Psoas muscle (tissue), 7 donors: ENCODE measurements at regions not wholly inside any gene's neighbourhood (a gene's known extent, or its start where the extent isn't known, plus 50 kb on each side); places are given as distances from the start of the nearest gene placed in this dataset.

Experiments
- ATAC-seq, 4 donors: fragments of 200-7000 bp; cut with Tn5 transposase; one replicate each; pipeline ENCODE4 v1.9.1; 2020; ENCODE audit warnings: moderate library complexity in 3 of 4, mild to moderate bottlenecking in 2 of 4
- DNase-seq, 2 donors: peaks; one replicate each; pipeline ENCODE4 v3.0.0-alpha.2; 2020
- H3K27ac ChIP-seq: fragments of 200-600 bp; one replicate; pipeline ENCODE4 v1.8.0; 2022
- H3K27me3 ChIP-seq, 3 donors: fragments of 200-600 bp in 1 of 3; one replicate each; pipeline versions ENCODE4 v1.6.1 to v1.8.0; 2013 to 2022; ENCODE audit warnings: low read length in 2 of 3, mild to moderate bottlenecking in 2 of 3, moderate library complexity in 1 of 3; ENCODE audit not compliant: insufficient read depth in 3 of 3
- H3K36me3 ChIP-seq, 2 donors: fragments of 200-600 bp in 1 of 2; one replicate each; pipeline versions ENCODE4 v1.6.1 to v1.8.0; 2013 to 2022; ENCODE audit warnings: low read depth in 1 of 2, mild to moderate bottlenecking in 1 of 2, moderate library complexity in 1 of 2; ENCODE audit not compliant: insufficient read depth in 1 of 2
- H3K4me1 ChIP-seq: fragments of 200-600 bp; one replicate; pipeline ENCODE4 v1.8.0; 2022
- H3K4me3 ChIP-seq: fragments of 200-600 bp; one replicate; pipeline ENCODE4 v1.8.0; 2022; ENCODE audit warnings: mild to moderate bottlenecking
- H3K9me3 ChIP-seq: fragments of 200-600 bp; one replicate; pipeline ENCODE4 v1.8.0; 2022
- WGBS, 3 donors: extraction: QIAGEN DNeasy Blood & Tissue Kit; methylation state at CpG; one replicate each; pipeline versions ENCODE4 v1.1.6 to v1.1.7; 2013; 5-methylcytosine and 5-hydroxymethylcytosine counted together
- intact Hi-C, 2 donors: fragments of 100-400 bp; cut with DNase I; formaldehyde crosslinking; loops; one replicate each; pipeline versions ENCODE4 v1.11.0 to v1.14.2; 2022
- TF ChIP-seq, protein P1 (sequence below): fragments of 200-600 bp; IDR thresholded peaks from one replicate; pipeline ENCODE4 v1.8.0; 2022; ENCODE audit warnings: antibody characterized with exemption
- donor health status: healthy with polysubstance abuse.
- donor health status: DM: no; HTN: no; CAD: no; lungs with moderate emphysema.
- donor health status: Bipolar disorder and iron deficiency.
- donor health status: healthy.
- donor health status: DM: yes; HTN: yes; CAD: no.
- donor health status: DM: no; HTN: no; CAD: no.
- donor health status: DM: yes; HTN: yes; CAD: no.

DNA sequence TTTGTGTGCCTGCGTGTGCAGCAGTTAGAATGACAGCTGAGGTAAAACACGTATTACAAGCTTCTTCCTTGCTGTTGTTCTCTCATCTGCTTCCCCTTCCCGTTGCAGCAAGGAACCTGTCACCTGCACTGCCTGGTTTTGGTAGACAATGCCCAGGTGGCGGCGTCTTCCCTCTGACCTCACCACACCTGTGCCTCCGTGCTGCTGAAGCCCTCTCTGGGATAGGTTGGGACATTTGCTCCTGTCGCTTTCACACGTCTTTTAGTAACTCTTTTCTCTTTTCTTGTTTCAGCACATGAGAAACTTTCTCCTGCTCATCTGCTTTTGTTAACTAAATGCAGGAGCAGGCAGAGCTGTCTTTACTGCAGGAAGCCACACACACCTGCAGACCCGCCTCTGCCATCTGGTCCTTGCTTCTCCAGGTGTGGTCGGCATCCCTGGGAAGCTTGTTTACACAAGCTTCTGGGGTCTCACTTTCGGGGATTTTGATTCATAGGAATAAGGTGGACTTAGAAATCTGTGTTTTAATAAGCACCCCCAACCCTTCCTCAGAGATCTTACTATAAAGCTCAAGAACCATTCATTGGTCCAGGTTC, 60.7 kb upstream of the EXOC6 start:
- no peak overlapping the region for H3K4me3 ChIP-seq
- intact Hi-C loops: no loop called here
- TF ChIP-seq, protein P1, sequence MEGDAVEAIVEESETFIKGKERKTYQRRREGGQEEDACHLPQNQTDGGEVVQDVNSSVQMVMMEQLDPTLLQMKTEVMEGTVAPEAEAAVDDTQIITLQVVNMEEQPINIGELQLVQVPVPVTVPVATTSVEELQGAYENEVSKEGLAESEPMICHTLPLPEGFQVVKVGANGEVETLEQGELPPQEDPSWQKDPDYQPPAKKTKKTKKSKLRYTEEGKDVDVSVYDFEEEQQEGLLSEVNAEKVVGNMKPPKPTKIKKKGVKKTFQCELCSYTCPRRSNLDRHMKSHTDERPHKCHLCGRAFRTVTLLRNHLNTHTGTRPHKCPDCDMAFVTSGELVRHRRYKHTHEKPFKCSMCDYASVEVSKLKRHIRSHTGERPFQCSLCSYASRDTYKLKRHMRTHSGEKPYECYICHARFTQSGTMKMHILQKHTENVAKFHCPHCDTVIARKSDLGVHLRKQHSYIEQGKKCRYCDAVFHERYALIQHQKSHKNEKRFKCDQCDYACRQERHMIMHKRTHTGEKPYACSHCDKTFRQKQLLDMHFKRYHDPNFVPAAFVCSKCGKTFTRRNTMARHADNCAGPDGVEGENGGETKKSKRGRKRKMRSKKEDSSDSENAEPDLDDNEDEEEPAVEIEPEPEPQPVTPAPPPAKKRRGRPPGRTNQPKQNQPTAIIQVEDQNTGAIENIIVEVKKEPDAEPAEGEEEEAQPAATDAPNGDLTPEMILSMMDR: no peak
- H3K9me3 ChIP-seq: no peaks in the 10 kb centered on the region
- H3K36me3 ChIP-seq: no peaks in the 10 kb centered on the region
- H3K27me3 ChIP-seq: no peaks in the 10 kb centered on the region
- H3K4me1 ChIP-seq: no peaks in the 10 kb centered on the region
- WGBS, 3 donors: 62% methylated on average over 11 of the region's 11 CpGs
- DNase-seq (no peak), ATAC-seq (no peak)
- no peak overlapping the region for H3K27ac ChIP-seq

DNA sequence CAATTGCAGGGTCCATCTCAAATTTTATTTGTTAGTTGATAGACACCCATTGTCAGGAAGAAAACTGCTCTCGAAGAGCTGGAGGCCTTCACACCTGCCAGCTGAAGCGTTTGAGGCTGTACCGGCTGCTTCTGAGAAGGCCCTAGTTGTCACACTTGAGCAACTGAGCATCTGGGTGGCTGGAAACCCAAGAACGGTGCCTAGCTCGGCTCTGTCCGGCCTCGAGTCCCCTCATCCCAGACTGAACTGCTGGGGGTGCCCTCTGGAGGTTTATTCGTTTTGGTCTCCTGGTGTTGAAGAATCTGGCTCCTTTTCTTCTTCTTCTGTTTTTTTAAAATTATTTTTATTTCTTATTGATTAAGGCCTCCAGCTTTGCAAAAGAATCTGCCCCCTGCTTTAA, 59.3 kb upstream of the EXOC6 start:
- no peak overlapping the region for H3K4me3 ChIP-seq
- H3K4me1 ChIP-seq: no peaks in the 10 kb centered on the region
- no peak for ATAC-seq
- H3K9me3 ChIP-seq: no peaks in the 10 kb centered on the region
- intact Hi-C loops: no loop called here
- TF ChIP-seq, protein P1: no peak
- 69 to 84% (median 70%) methylated on average over 8 of the region's 8 CpGs for WGBS, 3 donors
- H3K27ac ChIP-seq: no peak overlapping the region
- no peak for DNase-seq
- H3K36me3 ChIP-seq: no peaks in the 10 kb centered on the region
- H3K27me3 ChIP-seq: no peaks in the 10 kb centered on the region

DNA sequence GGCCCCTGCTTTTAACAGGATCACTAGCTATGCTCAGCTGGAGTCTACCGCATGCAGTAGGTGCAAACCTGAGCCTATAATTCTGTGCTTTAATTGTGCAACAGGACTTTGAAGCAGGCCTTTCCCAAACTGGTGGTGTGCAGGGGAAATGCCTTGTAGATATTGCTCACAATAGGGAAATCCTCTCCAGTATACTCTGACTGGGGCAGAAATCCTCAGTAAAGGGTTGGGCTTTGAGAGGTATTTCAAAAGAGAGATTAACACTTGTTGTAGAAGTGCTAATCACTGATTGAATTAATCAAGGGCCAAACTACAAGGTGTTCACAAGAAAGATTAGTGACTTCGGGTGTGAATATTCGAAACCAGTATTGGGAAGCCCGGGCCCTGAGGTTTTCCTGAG, 58.5 kb upstream of the EXOC6 start:
- no peak overlapping the region for H3K4me3 ChIP-seq
- no peaks in the 10 kb centered on the region for H3K9me3 ChIP-seq
- H3K4me1 ChIP-seq: no peaks in the 10 kb centered on the region
- no peaks in the 10 kb centered on the region for H3K27me3 ChIP-seq
- DNase-seq (no peak), ATAC-seq (no peak)
- intact Hi-C loops: no loop called here
- TF ChIP-seq, protein P1: no peak
- no peak overlapping the region for H3K27ac ChIP-seq
- H3K36me3 ChIP-seq: no peaks in the 10 kb centered on the region
- WGBS, 3 donors: 57 to 70% (median 63%) methylated on average over 4 of the region's 4 CpGs

DNA sequence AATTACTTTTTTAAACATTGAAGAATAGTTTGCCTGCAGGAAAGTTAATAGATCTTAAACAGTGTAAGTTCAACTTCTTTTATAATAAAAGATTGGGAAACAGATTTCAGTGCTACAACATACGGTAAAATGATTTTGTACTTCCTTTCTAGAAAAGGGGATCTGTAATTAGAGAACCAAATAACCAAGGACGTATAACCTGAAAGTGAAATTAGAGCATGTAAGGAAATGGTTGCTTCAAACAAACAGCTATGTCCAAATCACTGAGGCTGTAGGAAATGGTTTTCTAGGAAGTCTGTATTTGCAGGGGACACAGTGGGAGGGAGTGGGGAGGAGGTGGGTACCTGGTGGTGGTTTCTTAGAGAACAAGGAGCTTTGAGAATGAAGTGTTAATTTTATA, 57.9 kb upstream of the EXOC6 start:
- H3K36me3 ChIP-seq: no peaks in the 10 kb centered on the region
- H3K27me3 ChIP-seq: no peaks in the 10 kb centered on the region
- no peak overlapping the region for H3K4me3 ChIP-seq
- H3K9me3 ChIP-seq: no peaks in the 10 kb centered on the region
- no peaks in the 10 kb centered on the region for H3K4me1 ChIP-seq
- DNase-seq (no peak), ATAC-seq (no peak)
- no peak overlapping the region for H3K27ac ChIP-seq
- TF ChIP-seq, protein P1: no peak
- intact Hi-C loops: no loop called here
- whole genome bisulfite sequencing, 3 donors: 40 to 46% (median 43%) methylated on average over 2 of the region's 2 CpGs

DNA sequence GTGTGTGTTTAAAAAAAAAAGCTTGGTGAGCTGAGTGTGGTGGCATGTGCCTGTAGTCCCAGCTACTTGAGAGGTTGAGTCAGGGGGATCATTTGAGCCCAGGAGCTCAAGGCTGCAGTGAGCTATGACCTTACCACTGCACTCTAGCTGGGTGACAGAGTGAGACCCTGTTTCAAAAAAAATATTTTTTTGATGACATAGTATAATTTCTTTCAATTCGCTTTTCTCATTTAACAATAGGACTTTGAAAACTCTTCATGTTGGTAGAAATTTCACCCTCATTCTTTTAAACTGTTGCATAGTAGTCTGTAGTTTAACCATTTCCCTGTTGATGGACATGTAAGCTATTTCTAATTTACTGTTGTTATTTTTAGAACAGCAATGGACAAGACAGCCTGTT, 55.7 kb upstream of the EXOC6 start:
- DNase-seq: no peak
- Histone ChIP-seq H3K36me3 (no peaks in the 10 kb centered on the region), H3K27me3 (no peaks in the 10 kb centered on the region), H3K9me3 (no peaks in the 10 kb centered on the region), H3K4me1 (no peaks in the 10 kb centered on the region), H3K27ac (no peak overlapping the region), H3K4me3 (no peak overlapping the region)
- 91 to 97% (median 94%) methylated on average over 1 of the region's 1 CpG for WGBS, 3 donors
- no peak for ATAC-seq
- intact Hi-C loops: no loop called here
- TF ChIP-seq, protein P1: no peak
